ENCODE measurements at regions not wholly inside any gene's neighbourhood (a gene's known extent, or its start where the extent isn't known, plus 50 kb on each side); places are given as distances from the start of the nearest gene placed in this dataset.

- no peak for DNase-seq (ENCODE audit: low read depth in 2 of 2)
Measured at GRCh38 chr9:81193362-81194339, 495.7 kb downstream of the TLE1 start.

- DNase-seq (ENCODE audit: low read depth in 2 of 2): no peak
Measured at GRCh38 chr9:81191222-81191621, 498.1 kb downstream of the TLE1 start.

DNA sequence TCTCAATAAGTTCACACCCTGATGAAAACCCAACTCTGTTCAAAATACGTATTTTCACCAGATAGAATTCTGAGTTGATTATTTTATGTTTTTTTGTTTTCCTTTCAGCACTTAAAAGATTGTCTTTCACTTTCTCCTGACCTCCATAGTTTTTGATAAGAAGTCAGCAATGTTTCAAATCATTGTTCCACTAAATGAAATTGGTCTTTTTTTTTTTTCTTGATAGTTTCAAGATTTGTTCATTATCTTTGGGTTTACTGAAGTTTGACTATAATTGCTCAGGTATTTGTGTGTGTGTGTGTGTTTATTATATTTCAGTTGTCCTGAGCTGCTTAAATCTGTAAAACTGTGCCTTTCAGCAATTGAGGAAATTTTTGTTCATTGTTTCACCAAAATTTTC, 498.7 kb downstream of the TLE1 start:
- no peak for DNase-seq (ENCODE audit: low read depth in 2 of 2)

DNA sequence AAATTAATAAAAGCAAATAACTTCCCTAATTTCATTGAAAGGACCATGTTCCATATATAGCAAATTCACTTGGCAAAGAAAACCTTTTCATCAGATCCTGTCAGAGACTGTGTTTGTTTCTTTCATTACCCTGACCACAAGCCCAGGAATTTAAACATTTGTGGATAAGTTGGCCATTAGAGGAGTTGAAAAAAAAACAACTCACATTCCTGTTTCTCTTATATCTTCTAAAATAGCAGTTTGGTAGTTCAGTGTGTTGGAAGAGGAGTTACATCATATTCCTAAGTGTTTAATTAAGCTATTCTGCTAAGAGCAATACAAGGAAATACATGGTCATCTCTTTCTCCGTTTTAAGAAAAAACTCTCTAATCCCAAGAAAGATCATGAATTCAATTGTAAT, 505.6 kb downstream of the TLE1 start:
- DNase-seq (ENCODE audit: low read depth in 2 of 2): no peak

DNA sequence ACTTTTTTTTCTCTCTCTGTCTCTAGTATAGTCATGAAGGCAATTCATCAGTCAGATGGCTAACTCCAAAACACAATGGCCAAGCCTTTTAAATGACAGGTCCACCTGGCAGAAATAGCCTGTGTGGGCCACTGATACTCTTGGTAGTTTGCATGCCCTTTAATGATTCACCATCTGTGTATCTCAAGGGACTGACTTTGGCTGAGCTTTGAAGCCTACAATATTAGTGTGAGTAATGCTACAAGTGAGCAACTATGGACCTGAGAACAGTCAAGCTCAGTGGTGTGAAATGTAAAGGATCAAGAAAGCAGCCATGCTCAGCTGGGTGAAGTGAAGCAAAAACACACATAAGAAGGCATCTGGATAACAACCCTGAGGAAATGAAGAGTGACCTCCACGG, 506.9 kb downstream of the TLE1 start:
- no peak for DNase-seq (ENCODE audit: low read depth in 2 of 2)

DNA sequence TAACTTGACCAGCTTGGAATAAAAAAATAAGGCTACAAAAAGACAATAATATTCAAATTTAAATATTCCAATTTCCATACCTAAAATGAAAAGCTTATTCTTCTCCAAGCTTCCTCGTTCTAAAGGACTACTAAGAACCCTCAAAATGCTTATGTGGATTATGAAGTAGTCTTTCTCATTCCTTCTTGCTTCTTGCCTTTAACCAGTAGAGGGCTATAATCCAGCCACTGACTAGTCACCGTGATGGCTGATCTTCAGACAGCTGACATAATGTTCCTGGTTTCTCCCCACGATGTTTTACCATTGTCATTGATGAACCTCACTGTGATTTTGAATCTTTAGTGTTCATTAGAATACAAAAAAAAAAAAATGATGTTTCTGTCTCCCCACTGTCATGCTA, 515.3 kb downstream of the TLE1 start:
- no peak for DNase-seq (ENCODE audit: low read depth in 2 of 2)

DNA sequence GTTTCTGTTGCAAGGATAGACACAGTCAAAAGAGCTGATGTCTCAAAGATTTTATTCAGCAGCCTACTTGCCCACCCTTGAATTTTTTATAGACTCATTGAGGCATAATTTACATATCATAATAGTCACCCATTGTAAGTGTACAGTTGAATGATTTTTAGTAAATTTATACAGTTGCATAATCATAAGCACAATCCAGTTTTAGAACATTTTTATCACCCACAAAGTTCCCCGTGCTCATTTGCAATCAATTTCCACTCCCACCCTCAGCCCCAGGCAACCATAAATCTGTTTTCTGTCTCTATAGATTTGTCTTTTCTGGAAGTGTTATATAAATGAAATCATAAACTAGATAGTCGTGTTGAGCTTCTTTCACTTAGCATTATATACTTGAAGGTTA, 517.7 kb downstream of the TLE1 start:
- DNase-seq (ENCODE audit: low read depth in 2 of 2): no peak

- no peak for DNase-seq (ENCODE audit: low read depth in 2 of 2)
Measured at GRCh38 chr9:81162361-81162760, 527.0 kb downstream of the TLE1 start.

GRCh38 chr9:81156381-81156780, 533.0 kb downstream of the TLE1 start:
- no peak for DNase-seq (ENCODE audit: low read depth in 2 of 2)

DNA sequence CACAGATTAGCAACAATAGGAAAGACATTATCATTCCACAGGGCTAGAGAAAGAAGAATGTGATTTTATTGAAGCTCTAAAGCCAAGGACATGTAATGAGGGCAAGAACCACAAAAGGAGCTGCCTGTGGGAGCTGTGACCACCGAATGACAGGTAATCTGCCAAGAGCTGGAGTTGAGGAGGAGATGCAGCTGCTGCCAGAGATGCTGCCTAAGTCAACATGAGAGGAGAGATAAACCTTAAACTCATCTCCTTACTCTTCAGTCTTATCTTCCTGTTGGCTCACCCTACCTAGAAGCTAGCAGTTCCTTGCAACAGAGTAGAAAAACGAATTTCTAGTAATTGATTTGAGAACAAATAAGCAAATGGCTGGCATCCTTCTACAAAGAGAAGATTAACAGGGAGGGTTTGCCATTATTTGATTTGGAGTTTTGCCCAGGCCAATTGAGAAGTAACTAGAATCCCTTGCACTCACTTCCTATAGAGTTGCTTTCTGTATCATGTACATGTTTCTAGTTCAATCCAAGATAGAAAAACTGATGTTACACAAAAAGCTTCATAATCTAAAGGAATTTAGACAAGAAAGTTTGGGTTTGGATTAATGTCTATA, 539.2 kb downstream of the TLE1 start:
- no peak for DNase-seq (ENCODE audit: low read depth in 2 of 2)

- DNase-seq (ENCODE audit: low read depth in 2 of 2): no peak
Measured at GRCh38 chr9:81146684-81147337, 542.5 kb downstream of the TLE1 start.

GRCh38 chr9:81146241-81146640, 543.1 kb downstream of the TLE1 start:
- no peak for DNase-seq (ENCODE audit: low read depth in 2 of 2)

DNA sequence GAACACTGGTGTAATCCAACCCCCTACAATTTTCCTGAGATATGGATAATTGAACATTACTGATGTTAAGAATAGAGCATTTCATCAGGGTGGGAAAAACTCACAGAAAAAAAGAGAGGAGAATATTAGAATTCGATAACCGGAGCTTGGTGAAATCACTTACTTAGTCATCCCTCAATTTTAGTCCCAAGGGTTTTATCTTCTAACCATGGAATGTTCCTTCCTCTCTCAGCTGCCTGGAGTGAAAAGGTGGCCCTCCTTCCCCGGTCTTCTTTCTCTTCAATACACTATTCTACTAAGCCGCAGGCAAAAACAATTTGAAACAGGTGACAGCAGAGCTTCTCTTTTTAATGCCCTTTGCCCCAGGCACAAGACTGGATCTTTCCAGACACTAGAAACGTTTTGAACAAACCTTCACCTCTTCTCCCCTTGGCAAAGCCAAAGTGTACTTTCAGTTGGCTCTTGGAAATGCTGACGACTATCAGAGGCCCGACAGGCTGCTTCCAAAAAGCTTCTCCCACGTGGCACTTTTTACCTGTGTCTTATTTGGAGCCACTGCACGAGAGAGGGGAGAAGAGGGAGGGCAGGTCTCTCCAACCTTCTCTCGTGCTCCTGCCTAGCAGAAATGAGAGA, 543.9 kb downstream of the TLE1 start:
- DNase-seq (ENCODE audit: low read depth in 2 of 2): no peak

DNA sequence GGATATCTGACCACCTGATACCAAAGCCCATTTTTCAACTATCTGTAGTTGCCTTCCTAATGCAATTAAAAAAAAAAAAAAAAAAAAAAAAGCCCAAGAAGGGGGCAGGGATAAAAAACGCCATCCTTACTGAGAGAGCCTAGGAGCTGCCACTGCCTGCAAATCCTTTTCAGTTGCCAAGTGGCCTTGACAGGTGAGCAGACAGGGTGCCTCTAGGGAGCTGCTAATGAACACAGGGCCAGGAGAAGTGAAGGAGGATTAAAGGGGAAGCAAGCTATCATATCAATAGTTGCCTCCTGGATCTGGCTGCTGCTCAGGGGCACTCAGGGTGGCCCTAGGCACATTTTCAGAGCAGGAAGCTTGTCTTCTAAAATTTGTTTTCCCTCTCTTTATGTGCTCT, 547.4 kb downstream of the TLE1 start:
- no peak for DNase-seq (ENCODE audit: low read depth in 2 of 2)

DNA sequence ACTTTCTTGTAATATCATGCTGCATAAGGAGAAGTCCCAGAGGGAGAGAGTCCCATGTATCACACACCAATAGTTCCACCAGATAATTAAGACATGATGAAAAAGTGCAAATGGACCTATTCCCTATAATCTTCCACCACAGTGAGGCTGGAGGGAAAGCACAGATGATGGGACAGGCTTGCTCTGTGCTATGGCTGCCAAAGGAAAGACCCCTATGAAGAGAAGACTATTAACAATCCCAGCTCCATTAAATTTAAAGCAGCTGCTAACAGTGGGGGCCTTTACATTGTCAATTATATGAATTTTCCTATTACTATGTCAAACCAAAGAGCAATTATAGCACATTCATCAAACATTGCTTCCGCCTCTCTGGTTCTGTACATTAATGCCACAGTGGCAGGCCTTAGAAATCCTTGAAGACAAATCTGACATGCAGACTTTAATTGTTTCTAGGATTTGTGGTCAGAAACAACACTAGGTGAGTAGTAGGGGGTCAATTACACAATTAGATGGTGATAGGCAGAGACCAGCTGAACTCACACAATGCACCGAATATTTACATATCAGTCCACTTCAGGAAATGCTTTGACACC, 551.3 kb downstream of the TLE1 start:
- no peak for DNase-seq (ENCODE audit: low read depth in 2 of 2)

DNA sequence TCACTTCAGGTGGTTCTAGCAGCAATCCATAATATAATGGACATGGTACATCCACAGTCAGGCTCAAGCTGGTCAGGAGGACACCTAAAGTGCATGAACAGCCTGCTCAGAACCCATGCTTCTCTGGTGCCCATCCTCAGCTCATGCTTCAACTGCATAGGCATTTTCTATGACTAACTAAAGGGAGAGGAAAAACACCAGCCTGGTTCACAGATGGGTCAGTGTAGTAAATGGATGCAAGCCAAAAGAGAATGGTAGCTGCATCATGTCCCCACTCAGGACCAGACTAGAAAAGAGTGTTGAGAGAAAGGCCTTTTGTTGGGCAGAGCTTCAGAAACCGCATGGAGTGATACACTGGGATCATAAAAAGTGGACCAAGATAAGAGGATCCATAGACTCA, 556.6 kb downstream of the TLE1 start:
- DNase-seq (ENCODE audit: low read depth in 2 of 2): no peak

DNA sequence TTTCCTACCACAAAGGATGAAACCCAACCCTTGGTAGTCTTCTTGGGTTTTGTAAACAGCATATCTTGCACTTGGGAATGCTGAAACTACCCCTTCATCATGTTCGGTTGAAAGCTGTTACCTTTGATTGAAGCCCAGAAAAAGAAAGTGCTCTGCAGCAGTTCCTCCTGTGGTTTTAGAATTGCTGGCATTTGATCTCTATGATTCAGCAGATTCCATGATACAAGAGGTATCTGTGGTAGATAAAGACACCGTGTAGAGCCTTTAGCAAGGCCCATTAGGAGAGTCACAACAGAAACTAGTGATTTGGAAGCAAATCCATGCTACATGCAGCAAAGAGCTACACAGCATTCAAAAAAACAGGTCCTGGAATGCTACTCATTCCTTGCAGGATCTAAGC, 557.0 kb downstream of the TLE1 start:
- no peak for DNase-seq (ENCODE audit: low read depth in 2 of 2)

- DNase-seq (ENCODE audit: low read depth in 2 of 2): no peak
Measured at GRCh38 chr9:81128701-81129100, 560.6 kb downstream of the TLE1 start.

DNA sequence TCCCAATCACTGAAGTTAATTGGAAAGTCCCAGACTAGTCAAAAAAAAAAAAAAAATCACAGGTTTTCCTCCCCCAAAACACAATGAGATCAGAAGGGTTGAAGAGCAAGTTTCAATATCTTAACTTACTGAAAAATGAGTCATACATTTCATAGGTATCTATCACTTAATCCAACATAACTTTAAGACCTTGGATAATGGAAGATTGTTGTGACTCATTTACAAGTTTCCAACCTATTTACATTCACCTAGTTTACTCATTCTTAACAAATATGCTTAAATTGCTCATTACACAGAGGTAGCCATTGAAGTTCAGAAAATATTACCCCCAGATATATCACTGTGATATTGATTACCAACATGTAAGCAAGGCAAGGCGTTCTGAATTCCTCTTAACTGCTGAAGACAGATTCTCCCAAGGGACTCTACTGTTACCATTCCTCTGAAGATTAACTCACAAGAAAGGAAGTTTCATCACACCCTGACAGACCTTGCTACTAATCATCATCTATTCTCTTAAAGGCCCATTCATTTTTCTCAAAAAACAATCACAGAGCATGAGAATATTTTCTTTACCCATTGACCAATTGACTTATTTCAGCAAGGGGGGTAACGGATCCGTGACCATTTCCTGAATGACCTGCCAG, 563.8 kb downstream of the TLE1 start:
- no peak for DNase-seq (ENCODE audit: low read depth in 2 of 2)

- no peak for DNase-seq (ENCODE audit: low read depth in 2 of 2)
Measured at GRCh38 chr9:81123526-81123925, 565.8 kb downstream of the TLE1 start.

DNA sequence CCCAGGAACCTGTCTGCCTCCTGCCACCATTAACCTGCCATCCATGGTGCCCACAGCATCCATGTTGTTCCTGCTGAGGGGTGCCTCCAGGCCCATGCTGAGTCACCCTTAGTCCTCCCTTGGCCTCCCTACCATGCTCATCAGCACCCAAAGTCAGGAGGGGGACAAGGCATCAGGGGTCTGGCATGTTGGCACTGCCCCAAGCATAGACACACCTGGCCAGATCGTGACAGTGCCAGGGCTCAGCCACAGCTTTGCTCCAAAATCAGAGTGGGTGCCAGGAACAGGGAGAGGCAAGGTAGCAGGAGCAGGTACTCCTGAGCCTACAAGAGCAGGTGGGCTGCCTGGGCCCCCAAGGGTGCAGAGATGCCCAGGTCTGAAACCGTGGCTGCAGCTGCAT, 566.6 kb downstream of the TLE1 start:
- no peak for DNase-seq (ENCODE audit: low read depth in 2 of 2)
